CD1c-positive myeloid dendritic cell (primary cell): ENCODE measurements at regions not wholly inside any gene's neighbourhood (a gene's known extent, or its start where the extent isn't known, plus 50 kb on each side); places are given as distances from the start of the nearest gene placed in this dataset.
"Not testable (repeated sequence)": the region's sequence is repeated elsewhere in the genome, so short reads cannot be mapped to it uniquely, and the experiment has no call there.

Experiments used
- DNase-seq: peaks from one replicate; pipeline ENCODE4 v3.0.0-alpha.2; 2016; ENCODE audit errors: extremely low spot score

DNA sequence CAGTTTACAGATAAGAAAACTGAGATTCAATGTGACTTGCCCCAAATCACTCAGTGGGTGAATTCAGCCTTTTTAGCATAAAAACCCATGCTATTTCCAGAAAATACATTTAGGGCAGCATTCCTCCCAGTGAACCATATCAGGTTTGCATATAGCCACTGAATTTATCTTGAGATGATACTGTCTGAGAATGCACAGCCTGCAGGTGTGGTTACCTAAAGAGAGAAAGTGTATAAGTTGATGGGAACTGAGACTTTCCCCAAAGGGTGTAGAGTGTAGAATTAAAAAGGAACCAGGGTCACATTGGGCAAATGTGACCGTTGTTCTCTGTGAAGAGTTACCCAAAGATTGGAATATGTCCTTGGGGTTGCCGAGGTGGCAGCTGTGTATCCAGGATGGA is 100.0 kb upstream of the PIK3R1 start:
- no peak for DNase-seq

DNA sequence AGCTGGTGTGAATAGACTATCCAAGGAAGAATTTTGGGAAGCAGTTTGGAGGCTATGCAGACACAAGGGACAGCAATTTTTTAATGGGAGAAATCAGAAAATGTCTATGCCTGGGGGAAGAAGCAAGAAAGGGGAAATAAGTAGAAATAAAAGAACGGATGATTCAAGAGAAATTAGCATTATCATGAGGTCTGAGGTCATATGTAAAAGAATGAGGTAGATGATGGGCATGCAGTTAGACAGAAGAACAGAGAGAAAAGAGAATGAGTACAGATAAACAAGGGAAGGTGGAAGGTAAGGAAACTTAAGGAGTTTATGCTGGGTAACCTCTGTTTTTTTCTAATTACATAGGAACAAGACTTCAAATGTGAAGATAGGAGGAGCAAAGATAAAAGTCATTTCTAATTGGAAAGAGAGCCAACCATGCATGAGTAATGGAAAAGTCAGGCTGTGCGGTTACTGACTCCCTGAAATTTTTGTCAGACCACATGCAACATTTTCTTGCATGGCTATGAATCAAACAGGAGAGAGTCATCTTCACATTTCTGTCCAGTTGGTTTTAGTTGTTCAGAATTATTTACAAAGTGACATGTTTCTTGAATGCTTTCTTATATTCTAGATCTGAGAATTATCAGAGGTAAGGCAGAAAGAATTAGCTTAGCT is 101.0 kb upstream of the PIK3R1 start:
- DNase-seq, result no peak

DNA sequence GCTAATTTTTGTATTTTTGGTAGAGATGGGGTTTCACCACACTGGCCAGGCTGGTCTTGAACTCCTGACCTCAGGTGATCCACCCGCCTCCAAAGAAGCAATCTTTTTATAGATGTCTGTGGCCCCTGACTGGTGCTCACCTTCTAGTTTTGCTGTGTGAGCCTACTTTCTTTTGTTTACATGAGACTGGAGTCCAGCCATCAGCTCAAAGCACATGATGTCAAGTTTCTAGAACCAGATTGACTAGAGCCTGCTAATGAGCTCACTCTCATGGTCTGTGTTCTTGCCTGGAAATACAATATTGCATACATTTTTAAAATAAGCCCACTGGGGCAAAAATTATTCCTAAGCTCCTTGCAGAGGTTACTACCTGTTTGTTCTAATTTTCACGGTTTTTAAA is 102.9 kb upstream of the PIK3R1 start:
- no peak for DNase-seq

DNA sequence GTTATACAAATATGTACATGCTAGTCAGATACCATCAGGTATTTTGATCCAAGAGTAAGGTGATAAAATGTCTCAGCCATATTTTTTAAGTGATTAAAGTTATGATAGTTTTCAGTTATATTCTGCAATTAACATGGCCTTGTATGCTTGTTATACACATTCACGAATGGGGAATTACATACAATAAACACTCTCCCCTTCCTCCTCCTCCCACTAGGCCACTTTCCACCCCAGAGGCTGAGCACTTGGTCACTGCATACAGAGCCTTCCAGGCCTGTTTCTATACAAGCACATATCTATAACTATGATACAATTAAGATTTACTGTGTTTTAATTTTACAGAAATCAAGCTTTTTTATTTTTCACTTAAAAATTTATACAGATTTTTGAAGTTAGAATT is 104.7 kb upstream of the PIK3R1 start:
- no peak for DNase-seq

DNA sequence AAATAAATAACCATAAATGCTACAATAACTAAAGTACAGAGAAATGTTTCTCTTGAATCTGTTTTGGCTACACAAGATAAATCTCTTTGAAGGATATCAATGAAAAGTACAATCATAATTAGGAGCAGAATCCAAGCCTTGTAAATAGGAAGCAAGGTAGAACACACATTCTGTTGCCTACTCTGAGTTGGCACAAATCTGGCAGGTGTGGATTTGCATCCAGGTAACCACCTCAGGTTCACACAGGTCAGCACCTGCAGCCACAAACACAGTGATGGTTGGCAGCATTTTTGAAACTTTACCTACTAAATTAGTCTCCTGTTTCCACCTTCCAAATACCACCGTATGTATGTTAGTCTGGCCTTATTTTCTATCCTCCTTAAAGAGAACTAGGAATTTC is 105.3 kb upstream of the PIK3R1 start:
- DNase-seq, result no peak

DNA sequence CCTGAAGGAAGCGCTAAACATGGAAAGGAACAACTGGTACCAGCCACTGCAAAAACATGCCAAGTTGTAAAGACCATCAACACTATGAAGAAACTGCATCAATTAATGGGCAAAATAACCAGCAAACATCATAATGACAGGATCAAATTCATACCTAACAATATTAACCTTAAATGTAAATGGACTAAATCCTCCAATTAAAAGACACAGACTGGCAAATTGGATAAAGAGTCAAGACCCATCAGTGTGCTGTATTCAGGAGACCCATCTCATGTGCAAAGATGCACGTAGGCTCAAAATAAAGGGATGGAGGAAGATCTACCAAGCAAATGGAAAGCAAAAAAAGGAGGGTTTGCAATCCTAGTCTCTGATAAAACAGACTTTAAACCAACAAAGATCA is 111.3 kb upstream of the PIK3R1 start:
- DNase-seq, result not testable (repeated sequence)

DNA sequence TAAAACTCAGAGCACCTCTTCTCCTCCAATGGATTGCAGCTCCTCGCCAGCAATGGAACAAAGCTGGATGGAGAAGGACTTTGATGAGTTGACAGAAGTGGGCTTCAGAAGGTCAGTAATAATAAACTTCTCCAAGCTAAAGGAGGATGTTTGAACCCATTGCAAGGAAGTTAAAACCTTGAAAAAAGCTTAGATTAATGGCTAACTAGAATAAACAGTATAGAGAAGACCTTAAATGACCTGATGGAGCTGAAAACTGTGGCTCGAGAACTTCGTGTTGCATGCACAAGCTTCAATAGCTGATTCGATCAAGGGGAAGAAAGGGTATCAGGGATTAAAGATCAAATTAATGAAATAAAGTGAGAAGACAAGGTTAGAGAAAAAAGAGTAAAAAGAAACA is 112.3 kb upstream of the PIK3R1 start:
- DNase-seq, result not testable (repeated sequence)

DNA sequence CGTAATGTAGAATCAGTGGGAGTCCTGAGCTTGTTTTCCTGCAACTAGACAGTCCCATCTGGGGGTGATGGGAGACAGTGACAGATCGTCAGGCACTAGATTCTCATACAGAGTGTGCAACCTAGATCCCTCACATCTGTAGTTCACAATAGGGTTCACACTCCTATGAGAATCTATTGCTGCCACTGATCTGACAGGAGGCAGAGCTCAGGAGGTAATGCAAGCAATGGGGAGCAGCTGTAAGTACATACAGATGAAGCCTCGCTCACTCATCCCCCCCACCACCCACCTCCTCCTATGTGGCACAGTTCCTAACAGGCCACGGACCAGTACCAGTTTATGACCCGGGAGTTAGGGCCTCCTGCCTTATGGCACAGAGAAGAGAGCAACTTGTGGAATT is 116.2 kb upstream of the PIK3R1 start:
- no peak for DNase-seq

DNA sequence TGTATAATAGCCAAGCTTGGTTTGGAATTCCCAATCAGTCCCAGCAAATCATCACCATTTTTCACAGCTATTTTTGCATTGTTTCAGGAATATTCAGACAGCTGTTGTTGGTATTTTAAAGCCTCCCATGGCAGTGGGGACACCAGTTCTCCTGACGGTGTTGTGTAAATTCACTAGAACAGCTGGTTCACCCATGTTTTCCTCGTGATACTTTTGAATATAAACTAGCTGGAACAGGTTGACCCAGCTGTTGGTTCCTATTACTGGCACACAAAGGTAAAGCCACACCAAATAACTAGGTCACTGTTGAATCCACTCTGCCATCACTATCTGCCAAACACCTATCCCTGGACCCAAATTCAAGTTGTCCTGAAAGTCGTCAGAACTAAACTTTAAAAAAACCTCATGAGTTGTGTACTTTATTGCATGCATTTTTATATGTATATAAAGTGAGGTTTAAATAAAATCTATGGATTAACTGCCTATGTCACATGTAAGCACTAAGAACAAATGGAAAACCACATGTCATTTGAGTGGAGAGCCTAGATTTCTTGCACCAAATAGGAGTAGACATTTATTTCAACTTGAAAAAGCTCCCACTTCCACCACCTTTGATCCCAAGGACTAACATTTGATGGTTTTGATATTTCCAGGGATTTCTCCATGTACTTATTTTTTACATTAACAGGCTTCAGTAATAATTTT is 121.9 kb upstream of the PIK3R1 start:
- no peak for DNase-seq

DNA sequence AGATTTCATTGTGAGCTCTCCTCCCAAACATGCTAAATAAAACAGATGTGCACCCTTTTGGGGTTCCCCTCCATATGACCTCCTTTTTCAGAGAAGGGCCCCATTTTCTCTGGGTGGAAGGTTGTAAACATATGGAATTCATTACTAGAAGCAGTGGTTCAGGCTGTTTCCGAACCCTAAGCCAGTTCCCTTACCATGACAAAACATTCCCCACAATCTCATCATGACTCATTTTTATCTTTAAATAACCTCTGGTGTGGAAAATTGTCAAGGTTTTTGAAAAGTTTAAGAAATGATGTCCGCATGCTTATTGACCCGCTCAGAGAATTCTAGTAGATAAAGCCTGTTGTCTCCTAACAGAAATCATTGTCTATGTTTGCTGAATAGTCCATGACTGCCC is 127.3 kb upstream of the PIK3R1 start:
- DNase-seq, result no peak

DNA sequence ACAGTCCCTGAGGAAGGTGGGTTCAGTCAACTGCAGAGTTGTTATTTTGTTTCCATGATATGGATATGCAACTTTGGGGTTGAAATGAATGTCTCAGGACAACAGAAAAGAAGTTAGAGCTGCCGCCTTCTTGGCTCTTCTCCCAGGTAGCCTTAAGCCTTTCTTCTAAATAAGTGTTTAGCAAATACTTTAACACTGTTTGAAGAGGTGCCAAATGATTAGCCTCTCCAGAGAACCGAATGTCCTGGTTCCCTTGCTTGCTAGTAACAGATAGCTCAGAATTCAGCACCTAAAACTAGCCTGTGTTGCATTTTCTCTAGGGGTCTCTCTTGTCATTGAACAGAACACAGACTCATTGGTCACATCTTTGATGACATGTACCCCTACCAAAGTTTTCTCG is 127.7 kb upstream of the PIK3R1 start:
- no peak for DNase-seq

DNA sequence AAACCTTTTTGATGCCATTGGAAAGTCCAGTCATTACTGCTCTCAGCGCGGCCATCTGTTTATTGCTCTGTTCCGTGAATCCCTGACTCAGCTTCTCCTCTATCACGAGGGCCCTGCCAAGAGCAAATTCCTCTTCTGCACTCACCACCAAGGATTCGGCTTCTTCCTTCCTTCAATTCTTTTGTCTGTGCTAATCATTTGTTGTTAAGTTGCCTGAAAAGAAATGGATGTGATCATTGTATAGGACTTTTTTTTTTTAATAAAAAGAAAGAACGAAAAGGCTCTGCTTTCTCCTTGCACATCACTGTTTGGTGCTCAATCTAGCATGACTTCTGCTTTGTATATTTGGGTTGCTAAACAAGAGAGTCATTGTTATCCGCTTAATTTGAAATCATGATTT is 128.7 kb upstream of the PIK3R1 start:
- DNase-seq, result no peak

DNA sequence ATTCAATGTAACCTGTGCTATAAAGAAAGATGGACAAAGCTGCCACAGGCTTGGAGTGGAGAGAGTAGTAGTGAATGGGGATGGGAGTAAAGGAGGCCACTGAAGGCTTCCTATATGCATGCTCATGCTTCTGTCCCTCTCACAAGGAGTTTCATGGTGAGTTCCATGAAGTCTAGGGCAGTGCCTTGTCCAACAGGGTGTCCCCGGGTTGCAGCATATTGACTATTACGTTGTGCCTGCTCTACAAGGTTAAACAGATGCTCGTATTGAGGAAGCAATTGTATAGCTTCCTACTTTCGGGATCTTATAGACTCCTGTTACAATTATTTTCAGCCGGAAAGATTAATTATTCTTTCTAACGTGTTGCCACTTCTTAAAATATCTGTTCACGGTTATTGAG is 129.1 kb upstream of the PIK3R1 start:
- no peak for DNase-seq

DNA sequence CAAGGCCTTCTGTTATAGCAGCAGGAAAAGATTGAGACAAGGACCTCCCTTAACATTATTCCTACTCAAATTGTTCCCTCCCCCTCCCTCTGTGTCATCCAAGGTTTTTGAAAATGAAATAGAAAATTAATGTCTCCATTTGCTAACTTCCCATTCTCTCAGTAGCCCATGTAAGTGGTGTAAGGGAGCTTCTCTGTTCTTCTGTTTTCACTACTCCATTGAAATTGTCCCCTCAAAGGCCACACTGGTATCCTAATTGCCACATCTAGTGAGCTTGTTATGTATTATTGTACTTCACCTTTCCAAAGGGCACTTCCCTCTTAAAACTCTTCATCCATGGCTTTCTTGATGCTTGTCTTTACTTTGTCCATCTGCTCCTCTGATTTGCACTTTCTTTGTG is 131.2 kb upstream of the PIK3R1 start:
- DNase-seq, result no peak

DNA sequence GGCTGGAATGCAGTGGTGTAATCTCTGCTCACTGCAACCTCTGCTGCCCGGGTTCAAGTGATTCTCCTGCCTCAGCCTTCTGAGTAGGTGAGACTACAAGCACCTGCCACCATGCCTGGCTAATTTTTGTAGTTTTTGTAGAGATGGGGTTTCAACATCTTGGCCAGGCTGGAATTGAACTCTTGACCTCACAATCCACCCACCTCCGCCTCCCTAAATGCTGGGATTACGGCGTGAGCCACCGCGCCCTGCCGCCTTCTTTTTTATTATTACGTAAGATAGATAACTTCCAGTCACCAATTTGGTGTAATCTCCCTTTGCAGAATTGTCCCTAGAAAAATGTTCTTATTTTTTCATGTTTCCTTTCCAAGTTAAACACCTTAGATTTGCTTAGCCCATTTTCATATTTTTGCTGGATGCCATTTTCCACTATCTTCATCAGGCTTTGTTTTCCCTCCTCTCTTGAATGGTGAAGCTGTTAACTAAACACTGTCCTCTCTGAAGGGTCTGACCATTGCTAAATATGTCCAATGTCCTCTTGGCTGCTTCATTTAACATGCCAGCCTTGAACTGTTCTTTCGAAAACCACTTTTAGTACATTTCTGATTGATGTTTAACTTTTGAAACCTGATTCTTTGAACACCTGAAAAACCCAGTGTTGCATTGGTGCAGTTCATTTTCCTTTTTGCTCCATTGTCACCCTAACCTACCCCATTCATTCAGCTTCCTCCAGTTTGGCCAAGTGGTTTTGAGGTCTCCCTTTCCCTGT is 135.1 kb upstream of the PIK3R1 start:
- DNase-seq, result no peak

DNA sequence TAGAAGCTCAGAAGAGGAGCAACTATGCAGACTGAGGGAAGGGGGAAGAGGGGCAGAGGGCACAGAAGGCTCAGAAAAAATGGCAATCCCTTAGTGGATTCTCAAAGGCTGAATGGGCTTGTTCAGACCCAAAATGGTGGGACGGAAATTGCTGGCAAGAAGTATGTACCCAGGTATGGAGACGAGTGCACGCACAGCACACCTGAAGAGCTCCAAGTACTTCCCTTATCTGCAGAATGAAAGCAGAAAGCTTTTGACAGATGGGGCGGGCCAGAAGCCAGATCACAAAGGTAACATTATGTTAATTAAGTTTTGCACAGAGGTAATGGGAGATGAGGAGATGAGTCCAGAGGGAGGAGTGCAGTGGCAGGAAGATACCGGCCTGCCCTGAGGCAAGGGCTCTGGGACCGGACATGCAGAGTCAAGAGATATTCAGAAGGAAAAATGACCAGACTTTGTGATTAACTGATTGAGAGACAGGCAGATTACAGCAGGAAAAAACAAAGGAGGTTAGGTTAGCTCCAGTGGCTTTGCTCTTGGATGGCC is 138.1 kb upstream of the PIK3R1 start:
- DNase-seq, result no peak

DNA sequence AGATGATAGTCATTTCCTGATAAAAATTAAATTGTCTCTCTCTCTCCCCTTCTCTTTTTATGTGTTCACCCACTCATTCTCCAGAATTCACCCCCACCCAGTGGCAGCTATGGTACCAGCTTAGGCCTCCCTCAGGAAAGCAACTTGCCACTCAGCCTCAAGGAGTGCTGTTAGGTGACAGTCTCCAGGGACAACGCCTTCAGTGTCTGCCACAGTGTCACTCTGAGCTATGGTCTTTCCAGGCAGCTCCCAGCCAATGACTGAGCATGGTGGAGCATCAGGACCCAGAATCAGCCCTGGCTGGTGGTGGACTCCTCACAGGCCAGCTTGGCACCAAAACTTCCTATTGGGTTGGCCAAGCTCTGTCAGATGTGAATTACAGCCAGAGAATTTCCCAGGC is 140.9 kb upstream of the PIK3R1 start:
- no peak for DNase-seq

DNA sequence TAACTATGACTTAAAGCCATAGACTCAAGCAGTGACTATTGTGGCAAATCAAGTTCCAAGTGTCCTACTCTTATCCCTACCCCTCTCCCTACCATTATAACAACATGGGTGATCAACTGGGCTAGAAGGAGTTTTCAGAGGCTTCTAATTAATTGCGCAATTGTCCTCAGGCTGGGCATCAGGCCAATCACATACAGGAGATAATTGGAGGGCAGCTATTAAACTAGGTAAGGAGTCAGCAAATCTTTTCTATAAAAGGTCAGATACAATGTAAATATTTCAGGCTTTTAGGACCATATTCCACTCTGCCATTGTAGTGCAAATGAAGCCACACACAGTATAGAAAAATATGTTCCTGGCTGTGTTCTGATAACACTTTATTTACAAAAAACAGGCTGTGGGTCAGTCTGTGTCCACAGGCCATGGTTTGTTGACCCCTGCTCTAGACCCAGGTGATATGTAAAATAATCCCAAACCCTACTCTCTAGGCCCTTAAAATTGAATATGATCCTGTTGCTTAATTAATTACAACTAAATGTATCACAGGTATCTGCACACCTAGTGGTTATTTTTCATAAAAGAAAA is 141.4 kb upstream of the PIK3R1 start:
- no peak for DNase-seq

DNA sequence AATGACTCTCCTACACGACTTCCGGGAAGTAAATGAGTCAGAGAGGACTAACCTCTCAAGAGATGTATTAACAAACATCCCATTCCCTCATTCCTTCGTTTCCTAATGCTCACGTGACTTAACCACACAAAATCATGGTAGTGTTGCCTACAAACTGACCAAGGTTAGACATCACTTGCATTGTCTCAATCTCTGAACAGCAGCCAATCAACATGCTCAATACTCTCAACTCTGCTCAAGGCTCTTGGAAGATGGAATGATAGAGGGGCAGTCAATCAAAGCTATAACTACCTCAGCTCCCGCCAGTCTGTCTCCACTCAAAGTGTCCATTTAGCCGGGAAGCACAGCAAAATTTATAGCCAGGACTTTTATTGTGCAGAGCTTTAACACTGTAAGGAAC is 143.8 kb upstream of the PIK3R1 start:
- DNase-seq, result no peak

DNA sequence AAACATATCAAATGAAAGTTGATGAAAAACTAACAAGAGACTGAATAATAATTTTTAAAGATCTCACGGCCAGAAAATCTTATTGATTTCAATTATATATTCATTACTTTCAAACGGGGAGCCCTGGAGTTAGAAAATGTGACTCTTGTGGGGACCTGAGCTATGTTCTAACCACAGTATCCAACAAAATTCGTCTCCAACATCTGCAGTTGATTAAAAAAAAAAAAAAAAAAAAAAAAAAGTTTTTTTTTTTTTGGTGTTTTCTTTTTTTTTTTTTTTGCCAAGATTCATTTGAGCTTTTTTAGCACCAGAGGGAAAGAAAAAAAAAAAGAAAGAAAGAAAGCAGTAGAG is 144.3 kb upstream of the PIK3R1 start:
- DNase-seq, result no peak

DNA sequence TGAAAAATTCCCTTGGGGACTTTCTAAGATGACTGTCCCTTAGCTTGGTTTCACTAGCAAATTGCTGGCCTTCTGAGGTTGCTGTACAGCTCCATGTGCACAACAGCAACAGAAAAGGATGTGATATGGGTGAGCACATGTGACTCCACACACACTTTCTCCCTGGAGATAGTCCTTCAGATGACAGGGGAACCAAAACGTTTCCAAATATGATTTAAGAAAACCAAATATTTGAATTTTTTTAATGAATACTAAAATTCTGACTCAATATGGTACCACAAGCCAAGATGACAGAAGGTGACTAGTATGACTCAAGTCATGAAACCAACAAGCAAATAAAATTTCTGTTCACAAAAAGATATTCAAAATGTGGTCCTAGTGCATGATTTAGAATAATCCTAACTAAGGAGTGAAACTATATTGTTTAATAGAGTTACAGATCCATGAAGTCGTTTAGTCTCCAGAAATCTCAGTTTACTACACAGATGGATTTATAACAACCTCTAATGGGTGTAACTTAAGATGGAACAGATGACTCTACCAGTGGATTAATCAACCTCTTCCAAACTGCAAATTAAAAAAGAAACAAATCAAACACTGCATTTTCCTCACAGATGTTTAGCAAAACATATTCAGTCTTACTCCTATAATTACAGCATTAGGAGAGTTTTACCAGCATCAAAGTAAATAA is 144.8 kb upstream of the PIK3R1 start:
- DNase-seq, result no peak
